ENCODE measurements at regions not wholly inside any gene's neighbourhood (a gene's known extent, or its start where the extent isn't known, plus 50 kb on each side); places are given as distances from the start of the nearest gene placed in this dataset.

DNA sequence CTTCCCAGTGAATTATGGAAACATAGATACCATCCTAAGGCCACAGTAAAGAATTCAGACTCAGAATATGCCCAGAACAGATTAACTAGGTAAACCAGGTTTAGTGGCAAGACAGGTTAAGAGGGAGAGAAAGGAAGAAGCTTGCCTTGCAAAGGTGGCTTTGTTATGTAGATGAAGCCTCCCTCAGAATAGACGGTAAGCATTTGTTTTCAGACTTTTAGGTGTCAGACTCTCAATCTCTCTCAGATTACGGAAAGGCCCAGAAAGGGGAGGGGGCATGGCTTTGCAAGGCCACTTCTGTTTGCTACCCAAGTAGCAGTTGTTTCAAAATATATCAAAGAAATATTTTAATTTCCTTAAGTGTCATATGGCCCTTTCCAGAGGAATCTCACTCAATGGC is 457.1 kb upstream of the BOD1L1 start:
- TF ChIP-seq, protein P1, sequence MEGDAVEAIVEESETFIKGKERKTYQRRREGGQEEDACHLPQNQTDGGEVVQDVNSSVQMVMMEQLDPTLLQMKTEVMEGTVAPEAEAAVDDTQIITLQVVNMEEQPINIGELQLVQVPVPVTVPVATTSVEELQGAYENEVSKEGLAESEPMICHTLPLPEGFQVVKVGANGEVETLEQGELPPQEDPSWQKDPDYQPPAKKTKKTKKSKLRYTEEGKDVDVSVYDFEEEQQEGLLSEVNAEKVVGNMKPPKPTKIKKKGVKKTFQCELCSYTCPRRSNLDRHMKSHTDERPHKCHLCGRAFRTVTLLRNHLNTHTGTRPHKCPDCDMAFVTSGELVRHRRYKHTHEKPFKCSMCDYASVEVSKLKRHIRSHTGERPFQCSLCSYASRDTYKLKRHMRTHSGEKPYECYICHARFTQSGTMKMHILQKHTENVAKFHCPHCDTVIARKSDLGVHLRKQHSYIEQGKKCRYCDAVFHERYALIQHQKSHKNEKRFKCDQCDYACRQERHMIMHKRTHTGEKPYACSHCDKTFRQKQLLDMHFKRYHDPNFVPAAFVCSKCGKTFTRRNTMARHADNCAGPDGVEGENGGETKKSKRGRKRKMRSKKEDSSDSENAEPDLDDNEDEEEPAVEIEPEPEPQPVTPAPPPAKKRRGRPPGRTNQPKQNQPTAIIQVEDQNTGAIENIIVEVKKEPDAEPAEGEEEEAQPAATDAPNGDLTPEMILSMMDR (IDR thresholded peaks at IDR 0.05) = no peak
- TF ChIP-seq EZH2 (IDR thresholded peaks at IDR 0.05) (no peak), EZH2phosphoT487 (IDR thresholded peaks at IDR 0.05) (no peak)
